Lung microvascular endothelial cell (primary cell): ENCODE measurements at regions not wholly inside any gene's neighbourhood (a gene's known extent, or its start where the extent isn't known, plus 50 kb on each side); places are given as distances from the start of the nearest gene placed in this dataset.
A peak's percentile ranks its signal among the peaks of the same experiment; 100 is the strongest.
"Not testable (repeated sequence)": the region's sequence is repeated elsewhere in the genome, so short reads cannot be mapped to it uniquely, and the experiment has no call there.

Experiments
- DNase-seq, 2 donors: peaks; one replicate each; pipeline versions ENCODE4 v3.0.0 to v3.0.0-alpha.2; 2010; ENCODE audit warnings: low read depth in 2 of 2

DNA sequence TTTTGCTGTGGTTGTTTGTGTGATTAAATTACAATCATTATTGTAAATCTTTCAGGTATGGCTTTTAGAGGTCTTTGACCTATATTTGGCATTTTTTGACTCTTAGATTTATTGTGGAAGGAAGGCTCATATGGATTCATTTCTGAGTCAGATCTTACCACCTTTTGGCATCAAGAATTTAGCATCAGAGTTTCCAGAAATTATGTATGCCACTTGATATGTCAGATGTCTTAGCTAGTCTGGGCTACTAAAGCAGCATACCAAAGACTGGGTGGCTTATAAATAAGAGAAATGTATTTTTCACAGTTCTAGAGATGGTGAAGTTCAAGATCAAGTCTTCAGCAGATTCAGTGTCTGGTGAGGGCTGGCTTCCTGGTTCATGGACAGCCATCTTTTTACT, 129.5 kb upstream of the PZP start:
- DNase-seq: no peak

DNA sequence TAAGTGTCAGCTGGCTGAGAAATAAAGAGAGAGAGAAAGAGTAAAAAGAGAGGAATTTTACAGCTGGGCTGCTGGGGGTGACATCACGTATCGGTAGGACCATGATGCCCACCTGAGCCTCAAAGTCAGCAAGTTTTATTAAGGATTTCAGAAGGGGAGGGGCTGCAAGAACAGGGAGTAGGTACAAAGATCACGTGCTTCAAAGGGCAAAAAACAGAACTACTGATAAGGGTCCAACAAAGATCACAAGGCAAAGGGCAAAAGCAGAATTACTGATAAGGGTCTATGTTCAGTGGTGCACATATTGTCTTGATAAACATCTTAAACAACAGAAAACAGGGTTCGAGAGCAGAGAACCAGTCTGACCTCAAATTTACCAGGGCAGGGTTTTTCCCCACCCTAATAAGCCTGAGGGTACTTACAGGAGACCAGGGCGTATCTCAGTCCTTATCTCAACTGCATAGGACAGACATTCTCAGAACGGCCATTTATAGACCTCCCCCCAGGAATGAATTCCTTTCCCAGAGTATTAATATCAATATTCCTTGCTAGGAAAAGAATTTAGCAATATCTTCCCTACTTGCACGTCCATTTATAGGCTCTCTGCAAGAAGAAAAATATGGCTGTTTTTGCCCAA, 128.3 kb upstream of the PZP start:
- not testable (repeated sequence) for DNase-seq

DNA sequence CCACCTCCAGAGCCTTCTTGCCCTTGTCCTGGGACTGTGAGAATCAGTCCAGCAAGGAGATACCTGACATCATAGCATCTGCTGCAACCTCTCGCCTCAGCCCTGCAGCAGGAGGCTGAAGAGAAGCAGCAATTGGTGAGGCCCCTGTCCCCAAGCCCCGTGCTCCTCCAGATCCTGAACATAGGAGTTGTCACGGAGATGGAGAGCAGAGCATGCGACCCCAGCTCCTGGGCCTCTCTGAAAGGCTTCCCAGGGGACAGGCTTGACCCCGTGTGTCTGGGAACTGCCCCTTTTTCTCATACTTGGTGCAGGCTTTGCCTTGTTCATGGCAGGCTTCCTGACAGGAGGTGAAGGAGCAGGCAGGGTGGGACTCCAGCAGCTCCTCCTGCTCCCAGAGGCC, 127.7 kb upstream of the PZP start:
- no peak for DNase-seq

DNA sequence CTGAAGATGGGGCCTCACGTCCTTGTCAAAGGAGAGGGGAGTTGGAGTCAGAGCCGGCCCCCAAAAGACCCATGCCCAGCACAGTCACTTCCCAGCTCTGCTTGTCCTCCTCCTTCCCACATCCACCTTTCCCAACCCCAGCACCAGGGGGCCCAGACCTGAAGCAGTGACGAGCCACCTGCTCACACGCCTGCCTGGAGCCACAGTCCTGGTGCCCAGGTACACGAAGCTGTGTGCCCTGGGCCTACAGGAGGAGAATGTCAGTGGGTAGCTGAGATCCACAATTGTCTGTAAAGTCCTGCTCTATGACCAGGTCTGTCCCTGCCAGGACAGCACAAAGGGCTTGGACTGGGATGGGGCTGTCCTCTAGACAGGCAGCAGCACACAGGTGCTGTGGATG, 126.8 kb upstream of the PZP start:
- DNase-seq: no peak

DNA sequence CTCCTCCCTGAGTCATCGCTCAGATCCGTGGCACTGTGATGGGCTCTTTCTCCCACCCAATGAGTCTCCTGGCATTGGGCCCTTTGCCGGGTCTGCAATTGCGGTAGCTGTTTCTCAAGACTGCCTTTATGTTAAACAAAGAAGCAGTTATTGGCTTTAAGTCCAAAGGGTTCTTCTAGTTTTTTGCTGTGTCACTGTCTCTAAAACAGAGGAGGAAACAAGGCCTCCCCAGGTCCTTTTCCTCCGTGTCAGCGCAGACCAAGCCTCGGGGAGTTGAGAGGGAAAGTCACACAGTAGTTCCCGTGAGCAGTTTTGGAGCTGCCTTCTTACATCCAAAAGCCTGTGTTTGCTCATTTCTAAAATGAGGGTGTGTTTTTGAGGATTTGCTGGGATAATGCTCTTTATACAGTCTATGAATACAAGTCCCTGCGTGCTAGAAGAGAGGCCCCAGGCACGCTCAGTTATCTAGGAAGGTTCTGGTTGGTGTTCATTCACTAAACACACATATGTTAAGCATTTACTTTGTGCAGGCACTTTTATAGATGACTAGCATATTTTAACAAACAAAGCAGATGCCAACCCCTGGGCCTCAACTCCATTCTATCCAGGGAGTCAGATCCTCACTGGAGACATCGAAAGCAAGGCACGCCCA, 126.0 kb upstream of the PZP start:
- DNase-seq: no peak

DNA sequence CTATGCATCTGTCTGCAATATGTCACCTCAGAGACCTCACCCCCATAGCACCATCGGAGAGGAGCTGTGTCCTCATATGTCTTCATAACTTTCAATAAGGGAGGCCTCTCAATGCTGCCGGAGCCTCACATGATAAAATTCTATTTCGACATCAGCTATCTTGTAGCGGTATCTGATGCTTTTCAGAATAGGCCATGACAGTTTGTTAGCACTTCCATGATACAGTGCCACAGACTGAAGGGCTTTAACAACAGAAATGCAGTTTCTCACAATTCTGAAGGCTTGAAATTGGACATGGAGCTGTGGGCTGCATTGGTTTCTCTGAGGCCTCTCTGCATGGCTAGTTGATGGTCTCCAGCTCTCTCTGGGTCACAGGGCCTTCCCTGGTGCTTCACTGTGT, 125.0 kb upstream of the PZP start:
- DNase-seq: no peak

DNA sequence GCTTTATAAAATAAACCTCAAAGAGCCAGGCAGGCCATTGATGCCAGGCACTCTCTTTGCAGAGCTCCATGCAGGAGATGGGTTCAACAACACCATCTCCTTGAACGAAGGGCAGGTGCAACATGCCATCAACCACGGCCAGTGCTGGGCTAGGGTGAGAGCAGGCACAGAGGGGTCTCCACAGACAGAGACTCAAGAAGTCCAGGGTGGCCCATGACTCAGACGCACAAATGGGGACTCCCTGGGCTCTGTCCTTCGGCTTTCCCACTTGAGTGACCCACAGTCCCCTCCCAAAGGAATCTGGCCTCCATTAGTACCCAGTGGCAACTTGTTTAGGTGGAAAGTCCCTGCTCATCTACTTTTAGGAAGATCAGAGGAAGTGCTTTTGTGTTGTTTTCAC, 124.4 kb upstream of the PZP start:
- DNase-seq: no peak

DNA sequence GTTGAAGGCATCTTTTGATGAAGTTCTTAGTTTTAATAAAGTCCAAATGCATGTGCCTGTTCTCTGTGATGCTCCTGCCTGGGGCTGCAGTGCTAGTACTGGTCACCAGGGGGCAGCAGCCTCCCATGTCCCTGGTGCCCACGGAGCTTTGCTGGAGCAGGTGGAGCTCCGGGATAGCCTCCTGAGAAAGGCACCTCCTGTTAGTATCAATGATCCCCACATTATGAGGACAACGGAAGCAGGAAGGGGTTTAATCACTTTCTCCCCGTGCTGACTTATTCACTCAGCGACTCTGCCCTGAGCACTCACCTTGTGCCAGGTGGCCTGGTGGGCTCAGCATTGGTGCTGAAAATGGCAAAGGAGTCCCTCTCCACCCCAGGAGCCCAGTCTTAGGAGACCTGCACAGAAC, 123.0 kb upstream of the PZP start:
- peak; percentile 66 to 71 for DNase-seq

DNA sequence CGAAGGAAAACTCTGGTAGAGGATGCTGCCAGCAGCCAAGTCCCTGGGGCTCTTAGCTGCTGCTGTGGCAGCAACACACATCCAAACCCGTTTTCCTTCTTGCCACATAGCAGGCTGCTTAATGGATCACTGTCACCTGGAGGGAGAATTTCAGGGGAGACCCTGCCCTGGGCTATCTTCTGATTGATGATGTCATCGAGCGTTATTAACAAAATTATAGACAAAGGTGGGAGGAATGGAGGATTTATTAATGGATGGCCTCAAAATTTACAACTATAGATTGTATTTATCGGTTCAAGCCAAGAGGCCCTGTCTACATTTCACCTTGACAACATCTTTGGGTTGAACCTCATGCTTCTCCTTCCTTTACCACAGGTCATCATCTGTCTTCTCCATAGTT, 120.8 kb upstream of the PZP start:
- DNase-seq: no peak

DNA sequence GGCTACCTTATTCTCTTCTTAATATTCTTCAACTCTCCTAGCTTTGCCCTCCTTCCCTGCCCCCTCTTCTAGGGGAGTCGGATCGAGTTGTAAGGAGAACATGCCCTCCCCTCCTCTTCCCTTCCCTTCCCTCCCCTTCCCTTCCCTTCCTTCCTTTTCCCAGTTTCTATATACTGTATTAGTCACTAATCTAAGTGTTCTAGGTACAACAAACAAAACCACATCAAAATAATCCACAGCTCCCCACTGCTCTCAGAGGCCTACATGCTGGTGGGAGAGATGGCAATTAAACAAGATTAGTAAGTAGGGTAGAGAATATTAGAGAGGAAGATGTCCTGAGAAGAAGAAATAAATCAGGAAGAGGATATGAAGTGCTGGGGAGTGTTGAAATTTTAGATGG, 119.9 kb upstream of the PZP start:
- DNase-seq: no peak

DNA sequence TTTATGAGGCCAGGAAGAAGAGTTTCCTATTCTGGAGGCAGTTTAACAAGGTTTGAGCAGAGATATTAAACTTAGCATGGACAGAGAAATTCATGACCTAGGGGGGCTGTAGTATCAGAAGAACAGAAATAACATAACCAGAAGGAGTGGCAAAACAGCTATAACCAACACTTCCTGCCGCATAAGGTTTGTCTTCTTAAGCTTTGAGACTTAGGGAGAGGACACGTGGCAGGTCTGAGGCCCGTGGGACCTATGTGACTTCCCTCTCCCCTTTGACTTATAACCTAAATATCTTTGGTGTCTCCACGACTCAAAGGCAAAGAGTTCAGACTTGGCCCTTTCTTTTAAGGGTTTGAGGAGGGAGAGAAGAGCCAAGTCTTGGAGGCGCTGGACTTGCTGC, 119.1 kb upstream of the PZP start:
- DNase-seq: no peak

DNA sequence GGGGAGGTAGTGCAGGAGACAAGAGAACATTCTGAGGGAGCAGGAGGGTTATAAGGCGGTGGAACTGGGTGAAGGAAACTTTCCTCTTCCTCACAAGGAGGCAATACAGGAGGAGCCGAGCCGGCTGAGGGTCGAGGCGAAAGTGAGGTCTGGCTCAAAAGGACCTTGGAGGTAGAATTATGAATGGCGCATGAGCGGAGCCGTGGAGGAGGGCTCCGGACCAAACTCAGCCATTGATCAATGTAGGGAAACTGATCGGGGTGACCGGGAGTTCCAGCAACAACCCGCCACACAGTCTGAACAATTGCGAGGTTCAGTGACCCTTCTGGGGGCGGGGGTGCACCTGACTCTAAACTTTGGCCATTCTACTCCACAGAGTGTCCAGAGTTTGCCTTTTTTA, 118.7 kb upstream of the PZP start:
- not testable (repeated sequence) for DNase-seq

DNA sequence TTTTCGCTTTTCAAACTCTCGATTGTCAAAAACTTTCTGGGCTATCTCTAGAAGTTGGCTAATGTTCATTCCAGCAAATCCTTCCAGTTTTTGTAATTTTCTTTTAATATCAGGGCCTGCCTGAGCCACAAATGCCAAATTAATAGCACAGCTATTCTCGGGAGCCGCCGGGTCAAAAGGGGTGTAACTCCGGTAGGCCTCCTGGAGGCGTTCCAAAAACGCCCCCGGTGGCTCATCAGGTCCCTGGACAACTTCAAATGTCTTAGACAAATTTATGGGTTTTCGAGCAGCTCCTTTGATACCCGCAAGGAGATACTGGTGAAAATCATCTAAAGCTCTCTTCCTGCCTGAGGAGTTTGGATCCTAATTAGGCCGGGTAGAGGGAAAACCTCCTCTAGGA, 117.9 kb upstream of the PZP start:
- no peak for DNase-seq

DNA sequence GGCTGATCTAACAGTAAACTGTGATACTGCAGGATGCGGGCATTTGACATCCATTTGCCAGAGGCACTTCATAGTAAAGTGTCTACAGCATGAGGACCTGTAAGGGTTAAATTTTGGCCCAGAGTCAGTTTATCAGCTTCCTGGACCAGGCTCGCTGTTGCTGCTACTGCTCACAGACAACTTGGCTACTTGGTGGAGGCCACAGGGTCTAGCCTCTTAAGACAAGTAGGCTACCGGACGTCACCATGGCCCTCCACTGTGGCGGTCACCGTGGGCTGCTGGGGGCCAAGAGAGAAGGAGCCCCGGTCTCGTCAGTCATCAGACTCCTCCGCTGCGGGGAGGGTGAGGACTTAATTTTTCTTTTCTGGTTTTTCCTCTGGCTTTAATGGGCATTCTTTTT, 117.3 kb upstream of the PZP start:
- no peak for DNase-seq

DNA sequence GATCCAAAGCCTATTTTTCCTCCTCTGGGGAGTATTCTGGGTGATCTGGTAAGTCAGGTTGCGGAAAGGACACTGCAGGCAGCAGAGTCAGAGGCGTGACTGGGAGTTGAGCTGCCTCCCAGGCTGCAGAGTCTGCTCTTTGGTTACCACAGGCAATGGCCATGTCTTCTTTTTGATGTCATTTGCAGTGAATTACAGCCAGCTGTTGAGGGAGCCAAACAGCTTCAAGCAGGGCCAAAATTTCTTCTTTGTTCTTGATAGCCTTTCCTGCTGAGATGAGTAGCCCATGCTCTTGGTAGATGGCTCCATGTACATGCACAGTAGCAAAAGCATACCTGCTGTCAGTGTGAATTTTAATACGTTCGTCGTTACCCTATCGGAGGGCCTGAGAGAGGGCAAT, 116.6 kb upstream of the PZP start:
- DNase-seq: no peak

DNA sequence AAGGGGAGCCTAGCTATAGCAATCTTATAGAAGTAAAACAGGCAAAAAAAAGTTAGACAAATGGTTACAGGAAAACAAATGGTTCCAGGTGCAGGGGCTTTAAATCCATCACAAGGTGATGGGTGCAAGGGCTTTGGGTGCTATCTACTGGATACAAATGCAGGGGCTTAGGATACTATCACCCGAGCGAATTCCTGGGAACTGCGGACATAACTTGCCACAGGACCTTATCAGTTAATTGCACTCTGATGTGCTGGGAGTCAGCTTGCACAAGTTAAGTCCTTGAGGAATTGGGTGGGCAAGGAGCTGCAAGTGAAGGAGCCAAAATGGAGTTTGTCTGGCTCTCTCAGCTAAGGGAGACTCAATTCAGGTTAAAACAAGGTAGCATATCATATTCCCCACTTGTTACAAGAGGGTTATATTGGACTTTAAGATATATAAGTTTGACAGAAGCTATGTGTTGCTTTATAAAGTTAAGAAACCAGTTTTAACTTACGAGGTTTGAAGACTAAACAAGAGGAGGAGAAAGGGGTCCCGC, 115.0 kb upstream of the PZP start:
- DNase-seq: no peak

DNA sequence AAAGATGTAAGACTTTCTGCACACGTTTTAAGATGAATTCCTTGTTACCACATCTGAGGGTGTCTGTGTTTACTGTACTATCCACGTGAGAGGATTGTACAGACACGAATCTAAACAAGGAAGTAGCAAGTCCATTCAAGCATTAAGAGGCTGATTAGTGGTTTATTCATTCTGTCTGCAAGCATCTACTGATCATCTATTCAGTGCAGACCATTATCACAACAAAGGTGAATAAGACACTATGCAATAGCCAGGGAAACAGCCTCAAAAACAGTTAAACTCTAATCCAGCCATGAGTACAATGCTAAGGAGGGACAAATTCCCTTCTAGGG, 111.6 kb upstream of the PZP start:
- DNase-seq: no peak

DNA sequence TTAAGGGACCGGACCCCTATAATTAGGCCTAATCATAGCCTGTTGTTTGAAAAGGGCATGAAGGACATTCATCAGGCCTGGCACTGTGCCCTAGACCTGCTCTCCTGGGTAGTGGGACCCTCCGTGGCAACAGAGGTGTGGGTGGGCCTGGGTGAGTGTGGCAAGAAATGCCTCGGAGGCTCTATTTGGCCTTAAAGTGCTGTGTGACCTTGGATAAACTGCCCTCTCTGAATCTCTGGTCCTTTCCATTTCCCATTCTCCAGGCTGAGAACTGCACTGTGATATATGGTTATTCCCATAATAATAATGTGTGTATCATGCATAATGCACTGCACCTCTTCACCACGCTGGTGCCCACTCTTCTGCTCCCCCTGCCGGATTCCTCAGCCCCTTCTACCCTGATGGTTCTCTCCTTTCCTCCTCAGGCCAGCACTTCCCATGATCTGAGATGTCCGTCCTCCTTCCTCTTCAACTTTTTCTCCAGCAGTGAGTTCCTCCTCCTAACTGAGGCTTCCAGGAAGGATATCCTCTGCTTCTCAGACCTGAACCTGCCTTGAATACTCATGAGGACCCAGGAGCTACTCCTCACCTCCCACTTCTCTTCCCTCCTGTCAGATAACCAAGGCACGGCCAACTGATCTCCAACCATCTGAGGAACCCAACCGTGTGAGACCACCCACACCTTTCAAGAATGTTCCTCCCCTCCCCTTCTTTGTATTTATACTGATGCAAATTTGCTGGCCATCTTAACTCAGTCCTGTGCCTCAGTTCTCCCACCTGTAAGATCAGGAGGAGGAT, 111.0 kb upstream of the PZP start:
- DNase-seq: peak; percentile 22 to 57

DNA sequence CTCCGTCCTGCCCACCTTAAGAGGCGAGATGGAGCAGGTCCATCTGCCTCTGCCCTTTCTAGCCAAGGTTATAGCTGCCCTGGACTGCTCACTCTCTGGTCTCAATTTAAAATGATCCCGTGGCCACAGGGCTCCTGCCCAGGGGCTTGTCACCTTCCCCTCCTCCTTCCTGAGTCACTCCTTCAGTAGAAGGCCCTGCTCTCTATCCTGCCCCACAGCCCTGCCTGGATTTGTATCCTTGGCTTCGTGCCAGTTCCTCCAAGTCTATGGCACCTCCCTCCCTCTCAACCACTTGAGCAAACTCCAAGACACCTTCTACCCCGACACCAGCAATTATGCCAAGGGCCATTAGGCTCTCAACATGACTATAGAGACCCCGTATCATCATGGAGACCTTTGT, 105.3 kb upstream of the PZP start:
- not testable (repeated sequence) for DNase-seq

DNA sequence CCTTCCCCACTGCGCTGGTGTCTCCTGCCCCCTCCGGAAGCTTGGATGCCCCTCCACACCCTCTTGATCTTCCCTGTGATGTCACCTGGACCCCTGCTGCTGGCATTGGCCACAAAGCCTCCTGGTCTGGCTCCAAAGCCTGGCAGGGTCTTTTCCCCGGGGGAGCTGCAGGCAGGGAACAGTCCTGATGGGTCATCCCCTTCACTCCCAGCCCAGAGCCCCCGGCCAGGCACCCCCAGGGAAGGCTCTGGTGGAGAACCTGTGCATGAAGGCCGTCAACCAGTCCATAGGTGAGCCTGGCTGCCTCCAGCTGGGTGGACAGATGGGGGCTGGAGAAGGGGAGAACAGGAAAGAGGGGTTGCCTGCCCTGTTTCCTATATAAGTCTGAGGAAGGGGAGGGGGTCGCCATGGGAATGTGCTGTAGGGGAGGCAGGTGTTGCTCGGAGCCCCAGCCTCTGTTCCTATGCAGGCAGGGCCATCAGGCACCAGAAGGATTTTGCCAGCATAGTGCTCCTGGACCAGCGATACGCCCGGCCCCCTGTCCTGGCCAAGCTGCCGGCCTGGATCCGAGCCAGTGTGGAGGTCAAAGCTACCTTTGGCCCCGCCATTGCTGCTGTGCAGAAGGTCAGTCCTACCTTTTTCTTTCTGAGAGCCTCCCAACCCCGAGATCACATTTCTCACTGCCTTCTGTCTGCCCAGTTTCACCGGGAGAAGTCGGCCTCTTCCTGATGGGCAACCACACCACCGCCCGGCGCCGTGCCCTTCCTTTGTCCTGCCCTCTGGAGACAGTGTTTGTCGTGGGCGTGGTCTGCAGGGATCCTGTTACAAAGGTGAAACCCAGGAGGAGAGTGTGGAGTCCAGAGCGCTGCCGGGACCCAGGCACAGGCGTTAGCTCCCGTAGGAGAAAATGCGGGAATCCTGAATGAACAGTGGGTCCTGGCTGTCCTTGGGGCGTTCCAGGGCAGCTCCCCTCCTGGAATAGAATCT, 104.5 kb upstream of the PZP start:
- DNase-seq: not testable (repeated sequence)

DNA sequence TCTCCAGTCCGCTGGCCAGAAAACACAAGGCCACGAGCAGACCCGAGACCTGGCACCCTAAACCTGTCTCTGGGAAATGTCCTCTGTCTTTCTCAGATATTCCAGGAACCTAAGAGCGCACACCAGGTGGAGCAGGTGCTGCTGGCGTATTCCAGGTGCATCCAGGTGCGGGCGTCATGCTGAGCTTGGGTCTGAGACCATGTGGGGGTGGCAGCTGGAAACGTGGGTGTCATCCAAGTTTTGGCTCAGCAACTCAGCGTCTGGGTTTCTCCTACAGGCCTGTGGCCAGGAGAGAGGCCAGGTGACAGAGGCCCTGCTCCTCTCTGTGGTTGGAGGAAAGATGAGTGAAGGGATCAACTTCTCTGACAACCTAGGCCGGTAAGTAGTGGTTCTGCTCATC, 103.3 kb upstream of the PZP start:
- DNase-seq: not testable (repeated sequence)

DNA sequence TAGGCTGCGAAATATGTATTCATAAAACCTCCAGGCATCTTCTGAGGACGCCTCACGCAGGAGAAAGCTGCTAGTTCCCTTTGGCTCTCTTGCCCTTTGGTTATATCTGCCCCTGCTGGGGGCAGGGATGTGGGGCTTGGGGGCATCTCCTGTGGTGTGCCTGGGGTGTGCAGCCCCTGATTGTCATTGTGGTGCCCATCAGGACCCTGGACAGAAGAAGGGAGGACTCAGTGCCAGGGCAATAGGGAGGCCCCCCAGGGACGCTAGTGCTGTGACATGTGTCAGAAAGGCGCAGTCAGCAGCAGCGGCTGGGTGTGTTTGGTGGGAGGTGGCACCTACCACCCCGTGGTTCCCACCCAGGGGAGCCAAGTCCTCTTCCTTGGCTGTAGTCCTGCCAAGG, 102.5 kb upstream of the PZP start:
- not testable (repeated sequence) for DNase-seq
